Liver (tissue), 8 donors: ENCODE measurements at regions not wholly inside any gene's neighbourhood (a gene's known extent, or its start where the extent isn't known, plus 50 kb on each side); places are given as distances from the start of the nearest gene placed in this dataset.

Source experiments
- DNase-seq: peaks from one replicate; pipeline ENCODE4 v3.0.0-alpha.2; 2017; ENCODE audit warnings: low spot score
- H3K27ac ChIP-seq, 2 donors: one replicate each; pipeline ENCODE4 v1.7.0; 2013; ENCODE audit warnings: inconsistent platforms in 2 of 2, low read length in 2 of 2, control low read depth in 1 of 2, low read depth in 1 of 2, mild to moderate bottlenecking in 1 of 2
- H3K27me3 ChIP-seq, 4 donors: one replicate each; pipeline versions ENCODE4 v1.6.1 to v1.7.0; 2013; ENCODE audit warnings: low read length in 3 of 4, inconsistent platforms in 1 of 4, mild to moderate bottlenecking in 1 of 4, moderate library complexity in 1 of 4; ENCODE audit not compliant: control insufficient read depth in 4 of 4, insufficient read depth in 4 of 4
- H3K36me3 ChIP-seq, 4 donors: one replicate each; pipeline versions ENCODE4 v1.6.1 to v1.7.0; 2013; ENCODE audit warnings: low read length in 3 of 4, mild to moderate bottlenecking in 3 of 4, low read depth in 1 of 4, moderate library complexity in 1 of 4; ENCODE audit not compliant: control insufficient read depth in 4 of 4, insufficient read depth in 3 of 4
- H3K4me1 ChIP-seq, 4 donors: one replicate each; pipeline versions ENCODE4 v1.6.1 to v1.7.0; 2013; ENCODE audit warnings: low read length in 3 of 4, mild to moderate bottlenecking in 3 of 4, moderate library complexity in 1 of 4; ENCODE audit not compliant: control insufficient read depth in 4 of 4, insufficient read depth in 4 of 4
- H3K4me3 ChIP-seq, 3 donors: one replicate each; pipeline versions ENCODE4 v1.6.1 to v1.7.0; 2013; ENCODE audit warnings: low read length in 3 of 3, control low read depth in 1 of 3, low read depth in 1 of 3, mild to moderate bottlenecking in 1 of 3
- H3K9ac ChIP-seq, 2 donors: one replicate each; pipeline ENCODE4 v1.7.0; 2013; ENCODE audit warnings: low read length in 2 of 2, mild to moderate bottlenecking in 2 of 2, moderate library complexity in 2 of 2, control low read depth in 1 of 2, low read depth in 1 of 2
- H3K9me3 ChIP-seq, 4 donors: one replicate each; pipeline versions ENCODE4 v1.6.1 to v1.7.0; 2013; ENCODE audit warnings: low read length in 3 of 4; ENCODE audit not compliant: control insufficient read depth in 4 of 4
- EGR1 ChIP-seq, 2 donors: IDR thresholded peaks; 2 replicates each; pipeline ENCODE4 v1.6.1; 2016 to 2018; ENCODE audit warnings: antibody characterized with exemption in 2 of 2, low read depth in 2 of 2
- FOXA2 ChIP-seq: IDR thresholded peaks from 2 replicates; pipeline ENCODE4 v1.6.1; 2016; ENCODE audit warnings: antibody characterized with exemption
- GABPA ChIP-seq, 2 donors: IDR thresholded peaks in 1 of 2; conservative IDR thresholded peaks in 1 of 2; 2 replicates each; pipeline ENCODE4 v1.6.1; 2016; ENCODE audit warnings: antibody characterized with exemption in 2 of 2, mild to moderate bottlenecking in 1 of 2, moderate library complexity in 1 of 2
- HNF4A ChIP-seq, 2 donors: conservative IDR thresholded peaks; 2 replicates each; pipeline ENCODE4 v1.6.1; 2016; ENCODE audit warnings: antibody characterized with exemption in 2 of 2, mild to moderate bottlenecking in 2 of 2
- HNF4G ChIP-seq: IDR thresholded peaks from 2 replicates; pipeline ENCODE4 v1.6.1; 2016; ENCODE audit warnings: antibody characterized with exemption
- JUND ChIP-seq, 2 donors: IDR thresholded peaks; 2 replicates each; pipeline ENCODE4 v1.6.1; 2016; ENCODE audit warnings: antibody characterized with exemption in 2 of 2
- NR2F2 ChIP-seq: IDR thresholded peaks from 2 replicates; pipeline ENCODE4 v1.6.1; 2016; ENCODE audit warnings: antibody characterized with exemption
- RAD21 ChIP-seq, 2 donors: IDR thresholded peaks; 2 replicates each; pipeline ENCODE4 v1.6.1; 2016; ENCODE audit warnings: antibody characterized with exemption in 2 of 2, mild to moderate bottlenecking in 2 of 2
- RXRA ChIP-seq, 2 donors: IDR thresholded peaks; 2 replicates each; pipeline ENCODE4 v1.6.1; 2017 to 2018; ENCODE audit warnings: antibody characterized with exemption in 2 of 2, mild to moderate bottlenecking in 1 of 2
- SP1 ChIP-seq: IDR thresholded peaks from 2 replicates; pipeline ENCODE4 v1.6.1; 2018; ENCODE audit warnings: antibody characterized with exemption, mild to moderate bottlenecking
- YY1 ChIP-seq: IDR thresholded peaks from 2 replicates; pipeline ENCODE4 v1.6.1; 2016; ENCODE audit warnings: antibody characterized with exemption, mild to moderate bottlenecking
- WGBS: extraction: QIAGEN DNeasy Blood & Tissue Kit; methylation state at CpG from one replicate; pipeline ENCODE4 v1.1.7; 2013; 5-methylcytosine and 5-hydroxymethylcytosine counted together
- TF ChIP-seq, protein P1 (sequence below): IDR thresholded peaks from 2 replicates; pipeline ENCODE4 v1.6.1; 2016; ENCODE audit warnings: antibody characterized with exemption
- TF ChIP-seq, protein P2 (sequence below): IDR thresholded peaks from 2 replicates; pipeline ENCODE4 v1.6.1; 2016; ENCODE audit warnings: antibody characterized with exemption, mild to moderate bottlenecking
- TF ChIP-seq, protein P3 (sequence below): IDR thresholded peaks from 2 replicates; pipeline ENCODE4 v1.6.1; 2016; ENCODE audit warnings: antibody characterized with exemption
- TF ChIP-seq, protein P4 (sequence below): fragments of 150-350 bp; IDR thresholded peaks from 2 replicates; pipeline ENCODE4 v1.5.1; 2017; ENCODE audit warnings: improper control_type of control experiment, low read depth, low read length; ENCODE audit not compliant: missing input control
- donor health status: healthy.
- donor health status: healthy.
- donor health status: healthy.
- donor health status: healthy.
- donor health status: healthy.

DNA sequence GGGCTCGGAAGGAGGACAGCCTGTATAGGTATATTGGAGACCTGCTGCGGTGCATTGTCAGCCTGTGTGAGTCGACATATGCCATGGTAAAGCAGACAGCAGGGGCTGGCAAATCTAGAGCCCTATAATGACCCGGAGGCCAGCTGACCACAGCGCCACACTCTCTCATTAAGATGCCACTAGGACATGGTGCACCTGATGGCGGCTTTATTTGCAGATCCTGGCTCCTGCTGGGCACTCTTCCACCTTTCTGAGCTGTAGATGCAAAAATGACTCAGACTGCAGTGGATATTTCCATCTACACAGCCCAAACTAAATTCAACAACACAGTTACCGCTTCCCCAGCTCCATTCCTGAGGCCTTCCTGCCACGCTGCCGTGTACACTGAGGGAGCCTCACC, 389.9 kb downstream of the TNS1 start (continued):
- no peak for TF ChIP-seq GABPA (IDR thresholded peaks at IDR 0.05 in 1 of 2, conservative IDR thresholded peaks at IDR 0.05 in 1 of 2)
- no peak for TF ChIP-seq RAD21 (IDR thresholded peaks at IDR 0.05)
- no peak for TF ChIP-seq YY1
- TF ChIP-seq, protein P1, sequence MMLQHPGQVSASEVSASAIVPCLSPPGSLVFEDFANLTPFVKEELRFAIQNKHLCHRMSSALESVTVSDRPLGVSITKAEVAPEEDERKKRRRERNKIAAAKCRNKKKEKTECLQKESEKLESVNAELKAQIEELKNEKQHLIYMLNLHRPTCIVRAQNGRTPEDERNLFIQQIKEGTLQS = no peak
- no peak for TF ChIP-seq SP1

DNA sequence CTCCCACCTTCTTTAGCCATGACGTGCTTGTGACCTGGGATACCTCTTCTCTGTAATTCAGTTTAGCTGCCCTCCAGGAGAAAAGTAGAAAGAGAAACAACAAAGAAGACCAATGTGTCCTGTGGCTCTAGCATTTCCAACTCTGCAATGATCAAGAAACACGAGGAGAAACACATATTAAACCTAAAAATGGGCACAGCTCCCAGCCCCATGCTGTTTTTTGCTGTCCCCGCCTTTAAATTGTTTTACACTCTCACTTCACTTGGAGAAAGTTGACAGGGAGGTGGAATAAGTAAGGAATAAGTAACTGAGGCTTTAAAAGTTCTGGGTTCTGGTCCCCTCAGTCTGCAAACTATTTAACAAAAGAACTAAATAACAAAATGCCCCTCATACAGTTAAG, 390.6 kb downstream of the TNS1 start:
- no peaks in the 10 kb centered on the region for H3K36me3 ChIP-seq
- no peaks in the 10 kb centered on the region for H3K27me3 ChIP-seq
- no peak overlapping the region for H3K9ac ChIP-seq
- no peak overlapping the region for H3K4me3 ChIP-seq
- no peak for DNase-seq
- no peaks in the 10 kb centered on the region for H3K9me3 ChIP-seq
- H3K27ac ChIP-seq = no peak overlapping the region
- no peaks in the 10 kb centered on the region for H3K4me1 ChIP-seq
- no peak for TF ChIP-seq FOXA2
- TF ChIP-seq, protein P2, sequence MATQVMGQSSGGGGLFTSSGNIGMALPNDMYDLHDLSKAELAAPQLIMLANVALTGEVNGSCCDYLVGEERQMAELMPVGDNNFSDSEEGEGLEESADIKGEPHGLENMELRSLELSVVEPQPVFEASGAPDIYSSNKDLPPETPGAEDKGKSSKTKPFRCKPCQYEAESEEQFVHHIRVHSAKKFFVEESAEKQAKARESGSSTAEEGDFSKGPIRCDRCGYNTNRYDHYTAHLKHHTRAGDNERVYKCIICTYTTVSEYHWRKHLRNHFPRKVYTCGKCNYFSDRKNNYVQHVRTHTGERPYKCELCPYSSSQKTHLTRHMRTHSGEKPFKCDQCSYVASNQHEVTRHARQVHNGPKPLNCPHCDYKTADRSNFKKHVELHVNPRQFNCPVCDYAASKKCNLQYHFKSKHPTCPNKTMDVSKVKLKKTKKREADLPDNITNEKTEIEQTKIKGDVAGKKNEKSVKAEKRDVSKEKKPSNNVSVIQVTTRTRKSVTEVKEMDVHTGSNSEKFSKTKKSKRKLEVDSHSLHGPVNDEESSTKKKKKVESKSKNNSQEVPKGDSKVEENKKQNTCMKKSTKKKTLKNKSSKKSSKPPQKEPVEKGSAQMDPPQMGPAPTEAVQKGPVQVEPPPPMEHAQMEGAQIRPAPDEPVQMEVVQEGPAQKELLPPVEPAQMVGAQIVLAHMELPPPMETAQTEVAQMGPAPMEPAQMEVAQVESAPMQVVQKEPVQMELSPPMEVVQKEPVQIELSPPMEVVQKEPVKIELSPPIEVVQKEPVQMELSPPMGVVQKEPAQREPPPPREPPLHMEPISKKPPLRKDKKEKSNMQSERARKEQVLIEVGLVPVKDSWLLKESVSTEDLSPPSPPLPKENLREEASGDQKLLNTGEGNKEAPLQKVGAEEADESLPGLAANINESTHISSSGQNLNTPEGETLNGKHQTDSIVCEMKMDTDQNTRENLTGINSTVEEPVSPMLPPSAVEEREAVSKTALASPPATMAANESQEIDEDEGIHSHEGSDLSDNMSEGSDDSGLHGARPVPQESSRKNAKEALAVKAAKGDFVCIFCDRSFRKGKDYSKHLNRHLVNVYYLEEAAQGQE = no peak
- 88% methylated on average over 3 of the region's 3 CpGs for WGBS

DNA sequence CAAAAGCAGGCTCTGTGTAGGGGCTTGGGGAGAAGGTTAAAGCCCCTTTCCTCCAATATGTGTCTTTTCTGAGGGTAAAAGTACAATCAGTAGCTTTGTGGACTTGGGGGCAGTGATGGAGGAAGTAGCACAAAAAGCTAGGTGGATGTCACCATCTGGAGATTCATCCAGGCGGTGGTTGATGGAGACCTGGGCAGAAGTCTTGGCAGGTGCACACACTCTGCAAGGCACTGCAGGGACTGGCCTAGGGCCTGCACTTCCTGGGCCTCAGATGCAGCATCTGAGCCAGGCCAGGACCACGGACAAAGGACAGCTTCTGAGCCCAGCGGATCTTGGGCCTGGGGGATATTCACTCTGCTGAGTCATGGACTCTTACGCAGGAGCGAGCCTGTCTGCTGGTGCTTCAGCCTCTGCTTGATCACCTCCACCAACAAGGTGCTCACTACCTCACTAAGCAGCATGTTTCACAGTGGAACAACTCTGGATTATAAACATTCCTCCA, 391.1 kb downstream of the TNS1 start:
- no peak overlapping the region for H3K9ac ChIP-seq
- H3K27ac ChIP-seq = no peak overlapping the region
- 98% methylated on average over 5 of the region's 5 CpGs for WGBS
- no peak overlapping the region for H3K4me3 ChIP-seq
- H3K36me3 ChIP-seq = no peaks in the 10 kb centered on the region
- no peak for DNase-seq
- no peak for TF ChIP-seq NR2F2
- no peak for TF ChIP-seq HNF4G
- no peak for TF ChIP-seq JUND (IDR thresholded peaks at IDR 0.05)
- no peak for TF ChIP-seq EGR1 (IDR thresholded peaks at IDR 0.05; ENCODE audit: low read depth in 2 of 2)
- no peak for TF ChIP-seq RXRA (IDR thresholded peaks at IDR 0.05)
- no peak for TF ChIP-seq GABPA (IDR thresholded peaks at IDR 0.05 in 1 of 2, conservative IDR thresholded peaks at IDR 0.05 in 1 of 2)
- TF ChIP-seq SP1 = no peak
- TF ChIP-seq, protein P3, sequence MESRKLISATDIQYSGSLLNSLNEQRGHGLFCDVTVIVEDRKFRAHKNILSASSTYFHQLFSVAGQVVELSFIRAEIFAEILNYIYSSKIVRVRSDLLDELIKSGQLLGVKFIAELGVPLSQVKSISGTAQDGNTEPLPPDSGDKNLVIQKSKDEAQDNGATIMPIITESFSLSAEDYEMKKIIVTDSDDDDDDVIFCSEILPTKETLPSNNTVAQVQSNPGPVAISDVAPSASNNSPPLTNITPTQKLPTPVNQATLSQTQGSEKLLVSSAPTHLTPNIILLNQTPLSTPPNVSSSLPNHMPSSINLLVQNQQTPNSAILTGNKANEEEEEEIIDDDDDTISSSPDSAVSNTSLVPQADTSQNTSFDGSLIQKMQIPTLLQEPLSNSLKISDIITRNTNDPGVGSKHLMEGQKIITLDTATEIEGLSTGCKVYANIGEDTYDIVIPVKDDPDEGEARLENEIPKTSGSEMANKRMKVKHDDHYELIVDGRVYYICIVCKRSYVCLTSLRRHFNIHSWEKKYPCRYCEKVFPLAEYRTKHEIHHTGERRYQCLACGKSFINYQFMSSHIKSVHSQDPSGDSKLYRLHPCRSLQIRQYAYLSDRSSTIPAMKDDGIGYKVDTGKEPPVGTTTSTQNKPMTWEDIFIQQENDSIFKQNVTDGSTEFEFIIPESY = no peak
- TF ChIP-seq, protein P2 = no peak
- TF ChIP-seq, protein P4, sequence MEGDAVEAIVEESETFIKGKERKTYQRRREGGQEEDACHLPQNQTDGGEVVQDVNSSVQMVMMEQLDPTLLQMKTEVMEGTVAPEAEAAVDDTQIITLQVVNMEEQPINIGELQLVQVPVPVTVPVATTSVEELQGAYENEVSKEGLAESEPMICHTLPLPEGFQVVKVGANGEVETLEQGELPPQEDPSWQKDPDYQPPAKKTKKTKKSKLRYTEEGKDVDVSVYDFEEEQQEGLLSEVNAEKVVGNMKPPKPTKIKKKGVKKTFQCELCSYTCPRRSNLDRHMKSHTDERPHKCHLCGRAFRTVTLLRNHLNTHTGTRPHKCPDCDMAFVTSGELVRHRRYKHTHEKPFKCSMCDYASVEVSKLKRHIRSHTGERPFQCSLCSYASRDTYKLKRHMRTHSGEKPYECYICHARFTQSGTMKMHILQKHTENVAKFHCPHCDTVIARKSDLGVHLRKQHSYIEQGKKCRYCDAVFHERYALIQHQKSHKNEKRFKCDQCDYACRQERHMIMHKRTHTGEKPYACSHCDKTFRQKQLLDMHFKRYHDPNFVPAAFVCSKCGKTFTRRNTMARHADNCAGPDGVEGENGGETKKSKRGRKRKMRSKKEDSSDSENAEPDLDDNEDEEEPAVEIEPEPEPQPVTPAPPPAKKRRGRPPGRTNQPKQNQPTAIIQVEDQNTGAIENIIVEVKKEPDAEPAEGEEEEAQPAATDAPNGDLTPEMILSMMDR = no peak
- no peak for TF ChIP-seq HNF4A (conservative IDR thresholded peaks at IDR 0.05)
- H3K9me3 ChIP-seq = no peaks in the 10 kb centered on the region
- no peaks in the 10 kb centered on the region for H3K4me1 ChIP-seq
- no peaks in the 10 kb centered on the region for H3K27me3 ChIP-seq
